GM19240 (cell line): ENCODE measurements at regions not wholly inside any gene's neighbourhood (a gene's known extent, or its start where the extent isn't known, plus 50 kb on each side); places are given as distances from the start of the nearest gene placed in this dataset.

Experiments used
- DNase-seq: peaks from one replicate; pipeline ENCODE4 v3.0.0; 2011; ENCODE audit warnings: low spot score; ENCODE audit not compliant: insufficient read length

DNA sequence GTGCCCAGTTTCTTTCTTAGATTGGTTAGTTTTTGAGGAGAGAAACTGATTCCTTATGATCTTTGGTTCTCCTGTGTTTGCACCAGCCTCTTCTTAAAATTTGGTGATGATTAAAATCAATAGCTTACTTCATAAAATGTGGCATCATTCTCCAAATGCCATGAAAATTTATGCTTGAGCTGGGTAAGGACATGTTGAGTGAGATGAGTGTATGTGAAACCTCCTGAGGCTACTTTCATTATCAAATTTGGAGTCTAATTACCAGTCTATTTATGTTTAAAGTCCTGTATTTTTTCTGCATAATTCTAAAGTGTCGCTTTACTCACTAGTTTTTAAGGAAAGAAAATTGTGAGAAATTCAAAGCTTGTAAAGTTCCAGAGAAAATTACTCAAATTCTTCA lies 102.1 kb downstream of the DIPK2A start:
- DNase-seq = no peak

DNA sequence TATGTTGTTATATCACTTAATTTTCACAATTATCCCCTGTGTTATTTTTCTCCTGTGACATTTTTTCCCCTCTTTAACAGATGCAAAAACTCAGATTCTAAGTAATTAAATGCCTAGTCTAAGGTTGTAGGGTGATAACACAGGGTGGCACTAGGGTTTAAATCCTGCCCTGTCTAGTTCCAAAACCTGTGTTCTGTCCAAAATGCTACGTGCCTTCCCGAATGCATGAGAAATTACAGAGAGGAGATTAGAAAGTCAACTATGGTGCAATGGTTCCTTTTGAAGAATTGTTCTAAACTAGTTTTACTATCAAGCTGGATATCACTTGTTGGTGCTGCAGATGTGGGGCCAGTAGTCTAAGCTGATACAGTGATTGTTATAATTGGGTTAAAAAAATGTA lies 108.0 kb downstream of the DIPK2A start:
- no peak for DNase-seq

DNA sequence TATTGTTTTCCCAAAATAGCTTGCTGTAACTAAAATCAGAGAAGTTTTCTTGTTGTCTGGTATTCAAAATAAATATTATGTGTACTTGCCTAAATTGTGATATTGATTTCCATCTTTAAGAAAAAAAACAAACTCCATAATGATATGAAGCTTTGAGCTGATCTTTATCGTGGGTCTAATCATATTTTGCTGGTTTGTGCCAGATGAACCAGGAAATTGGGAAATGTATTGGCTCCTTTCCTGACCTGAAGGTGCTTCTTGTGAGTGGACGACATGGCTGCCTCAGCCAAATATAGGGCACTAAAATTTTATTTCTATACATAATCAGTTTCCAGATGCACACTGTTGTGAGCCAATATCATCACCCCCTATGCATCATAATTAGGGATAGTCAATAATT lies 113.3 kb downstream of the DIPK2A start:
- DNase-seq = no peak

DNA sequence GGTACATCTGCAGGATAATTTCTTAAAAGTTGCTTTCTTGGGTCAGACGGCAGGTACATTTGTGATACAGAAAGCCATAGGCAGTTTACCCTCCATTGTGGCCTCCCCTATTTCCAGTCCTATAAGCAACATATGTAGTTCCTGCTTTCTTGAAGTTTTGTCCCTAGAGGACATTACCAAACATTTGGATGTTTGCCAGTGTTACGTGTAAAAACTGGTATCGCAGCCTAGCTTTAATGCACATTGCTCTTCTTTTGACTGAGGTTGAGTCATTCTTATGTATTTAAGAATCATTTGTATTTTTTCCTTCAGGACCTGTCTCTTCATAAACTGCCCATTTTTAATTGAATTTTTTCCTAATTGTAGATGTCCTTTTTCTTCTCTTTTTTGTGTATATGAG lies 114.3 kb downstream of the DIPK2A start:
- DNase-seq = no peak

DNA sequence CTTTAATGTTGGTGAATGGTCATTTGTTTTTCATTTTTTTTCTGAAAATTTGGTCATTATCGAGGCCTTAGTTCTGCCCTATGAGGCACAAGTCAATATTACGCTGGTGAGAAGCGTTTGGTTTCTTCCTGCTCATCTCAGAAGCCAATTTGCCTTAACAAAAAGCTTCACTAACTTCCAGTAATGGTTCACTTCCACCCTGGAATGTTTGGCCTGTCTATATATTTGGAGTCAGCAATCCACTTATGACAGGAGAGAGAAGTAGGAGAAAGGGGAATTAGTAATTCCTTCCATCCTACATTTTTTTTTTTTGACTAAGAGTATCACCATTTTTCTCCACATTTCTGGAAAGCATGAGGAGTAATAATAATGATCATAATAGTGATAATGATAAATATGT lies 124.4 kb downstream of the DIPK2A start:
- no peak for DNase-seq

DNA sequence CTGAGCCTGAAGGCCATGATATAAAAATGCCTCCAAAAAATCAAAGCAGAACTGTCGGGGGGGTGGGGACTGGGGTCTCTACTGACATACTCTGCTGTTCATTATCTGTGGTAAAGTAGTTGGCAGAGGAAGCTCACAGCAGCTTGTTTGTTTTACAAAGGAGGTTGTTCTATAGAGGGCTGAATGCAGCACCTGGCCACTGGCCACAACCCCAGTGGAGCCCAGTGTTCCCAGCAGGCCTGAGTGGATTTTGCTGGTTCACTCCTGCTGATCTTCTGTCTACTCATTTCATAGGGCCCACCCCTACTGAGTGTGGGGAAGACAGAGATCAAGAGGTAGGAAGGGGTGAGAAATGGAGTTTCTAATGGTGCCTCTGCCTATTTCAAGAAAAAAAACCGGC lies 125.5 kb downstream of the DIPK2A start:
- DNase-seq = no peak

DNA sequence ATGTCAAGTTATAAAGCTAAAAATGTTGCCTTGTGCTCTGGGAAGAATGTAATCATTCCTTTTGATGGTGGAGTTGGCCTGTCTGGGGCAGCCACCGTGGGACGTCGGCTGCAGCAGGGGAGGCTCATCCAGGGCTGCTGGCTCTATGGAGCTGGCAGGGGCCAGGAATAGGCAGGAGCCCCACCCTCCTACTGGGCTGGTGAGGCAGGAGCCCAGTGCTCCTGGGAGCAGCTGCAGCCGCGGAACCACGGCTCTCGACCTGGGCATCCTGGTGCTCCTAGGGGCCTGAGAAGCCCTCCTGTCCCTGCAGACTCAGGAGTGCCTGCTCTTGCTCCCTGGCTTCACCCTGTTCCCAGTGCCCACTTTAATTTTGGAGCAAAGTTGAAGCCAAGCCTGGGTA lies 127.1 kb downstream of the DIPK2A start:
- DNase-seq = no peak

DNA sequence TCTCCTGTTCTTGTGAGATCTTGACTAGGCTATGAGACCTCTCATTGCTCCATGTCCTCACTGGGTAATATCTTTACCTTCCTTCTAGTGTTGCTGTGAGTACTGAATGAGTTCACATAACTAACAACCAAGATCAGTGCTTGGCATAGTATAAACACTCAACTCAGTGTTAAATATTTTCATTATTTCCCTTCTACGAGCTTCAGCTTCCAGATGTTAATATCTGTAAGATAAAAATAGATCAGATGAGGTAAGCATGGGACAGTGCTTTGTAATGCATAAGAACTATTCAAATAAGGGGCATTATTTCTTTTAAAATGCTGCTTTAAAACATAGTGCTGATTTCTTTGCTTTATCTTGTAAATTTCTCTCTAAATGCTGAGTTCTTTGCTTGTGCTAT lies 130.8 kb downstream of the DIPK2A start:
- no peak for DNase-seq

DNA sequence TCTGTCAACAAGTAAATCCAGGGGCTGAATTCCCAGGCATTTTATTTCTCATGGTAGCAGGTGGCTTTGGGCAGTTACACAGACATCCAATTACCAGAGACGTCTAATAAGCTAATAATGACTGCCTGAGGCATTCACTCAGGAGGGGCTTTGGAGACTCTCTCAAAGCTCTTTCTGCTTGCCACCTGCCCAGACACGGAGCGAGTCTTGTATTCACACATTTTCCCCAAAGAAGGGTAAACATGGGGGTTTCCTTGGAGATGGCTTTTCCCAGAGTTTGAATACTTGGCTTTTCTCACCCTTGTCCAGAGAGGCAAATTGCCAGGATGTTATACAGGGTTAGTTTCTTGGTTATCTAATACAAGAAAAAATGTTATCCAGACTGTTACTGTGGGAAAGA lies 132.6 kb downstream of the DIPK2A start:
- no peak for DNase-seq

DNA sequence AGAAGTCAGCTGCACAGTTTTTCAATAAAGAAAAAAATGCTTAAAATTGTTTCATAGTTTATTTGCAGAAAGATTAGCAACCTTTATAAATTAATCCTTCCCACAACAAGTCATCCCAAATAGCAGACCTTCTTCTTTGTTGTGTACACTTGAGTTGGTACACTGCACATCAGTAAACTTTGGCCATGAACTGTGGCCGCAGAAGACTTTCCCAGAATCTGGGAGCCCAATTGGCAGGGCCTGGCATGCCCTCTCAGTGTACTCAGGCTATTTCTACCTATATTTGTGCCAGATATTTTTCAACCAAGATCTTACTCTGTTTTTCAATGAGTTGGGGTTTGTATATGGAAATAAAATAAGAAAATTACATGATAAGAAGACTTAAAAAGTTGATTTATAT lies 133.1 kb downstream of the DIPK2A start:
- DNase-seq = no peak

DNA sequence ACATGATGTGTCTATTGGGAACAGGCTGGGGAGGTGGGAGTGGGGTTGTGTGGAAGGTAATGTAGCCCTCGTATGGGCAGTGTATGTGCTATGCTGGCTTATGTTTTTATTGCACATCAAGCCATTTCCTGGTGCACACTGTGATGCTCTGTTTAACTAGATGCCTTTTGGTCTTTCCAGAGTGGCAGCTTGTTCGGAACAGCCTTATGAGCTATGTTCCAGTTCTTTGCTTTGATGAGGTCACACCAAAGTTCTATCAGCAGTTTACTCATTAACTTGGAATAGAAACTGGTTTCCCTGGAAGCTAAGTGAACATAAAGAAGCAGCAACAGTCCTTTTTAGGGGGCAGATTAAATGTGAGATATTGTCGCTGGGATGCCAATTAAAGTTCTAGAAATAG lies 133.9 kb downstream of the DIPK2A start:
- DNase-seq = no peak

DNA sequence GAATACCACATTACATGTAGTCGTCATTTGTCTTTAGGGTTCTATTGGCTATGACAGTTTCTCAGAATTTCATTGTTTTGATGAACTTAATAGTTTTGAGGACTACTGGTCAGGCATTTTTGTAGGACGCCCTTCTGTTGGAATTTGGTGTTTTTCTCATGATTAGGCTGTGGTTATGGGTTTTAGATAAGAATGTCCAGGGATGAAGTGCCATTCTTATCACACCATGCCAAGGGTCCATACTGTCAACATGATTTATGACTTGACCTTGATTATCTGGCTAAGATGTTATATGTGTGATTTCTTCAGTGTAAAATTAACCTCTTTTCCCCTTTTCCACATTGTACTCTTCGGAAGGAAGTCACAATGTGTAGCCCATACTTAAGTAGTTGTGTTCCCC lies 135.3 kb downstream of the DIPK2A start:
- no peak for DNase-seq

DNA sequence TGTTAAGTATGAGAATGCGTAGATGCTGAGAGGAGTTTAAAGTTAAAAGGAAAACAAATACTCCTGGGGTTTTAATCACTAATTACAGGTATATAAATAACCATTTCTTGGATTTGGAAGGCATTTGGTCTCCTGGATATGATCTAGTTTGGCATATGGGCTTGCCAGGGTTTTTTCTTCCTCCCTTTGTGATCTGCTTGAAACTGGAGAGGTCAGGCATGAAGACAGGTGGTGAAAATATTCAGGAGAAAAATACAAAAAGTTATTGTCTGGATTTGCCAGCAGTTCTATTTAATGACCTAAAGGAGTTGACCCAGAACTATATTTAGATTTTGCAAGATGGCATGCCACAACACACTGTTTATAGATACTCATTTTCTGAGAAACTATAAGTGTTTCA lies 136.3 kb downstream of the DIPK2A start:
- no peak for DNase-seq

DNA sequence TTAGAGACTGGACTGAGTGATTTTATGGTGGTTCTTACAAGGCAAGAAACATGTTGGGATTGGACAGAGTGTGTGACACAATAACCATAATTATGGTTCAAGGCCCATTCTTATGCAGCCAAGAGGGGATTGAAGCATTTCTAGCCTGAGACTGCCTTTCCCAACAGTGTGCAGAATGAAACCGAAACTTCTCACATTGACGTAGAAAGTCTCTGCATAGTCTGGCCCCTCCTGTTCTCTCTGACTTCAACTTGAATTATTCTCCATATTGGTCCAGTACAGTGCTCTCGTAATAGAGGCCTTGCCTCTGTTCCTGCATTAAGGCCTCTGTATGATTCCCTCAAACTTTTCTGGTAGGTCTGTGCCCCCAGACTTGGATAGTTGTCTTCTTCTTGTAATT lies 138.3 kb downstream of the DIPK2A start:
- DNase-seq = no peak

DNA sequence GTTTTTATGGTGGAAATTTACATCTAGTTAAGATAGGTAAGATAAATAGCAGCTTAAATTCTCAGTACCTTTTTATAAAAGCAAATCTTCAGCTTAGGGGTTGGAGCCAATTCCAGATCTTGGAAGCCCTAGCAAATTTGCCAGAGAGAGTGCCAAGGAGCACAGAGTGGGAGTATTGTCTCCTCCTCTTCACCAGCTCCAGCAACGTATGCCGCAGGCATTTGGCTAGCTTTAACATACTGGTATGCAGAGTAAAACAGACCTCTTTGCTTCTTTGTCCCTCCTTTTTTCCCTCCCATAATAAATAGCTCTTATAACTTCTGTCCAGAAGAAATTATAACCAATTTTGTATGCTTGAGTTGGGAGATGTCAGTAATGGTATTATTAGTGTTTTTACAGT lies 140.4 kb downstream of the DIPK2A start:
- DNase-seq = no peak

DNA sequence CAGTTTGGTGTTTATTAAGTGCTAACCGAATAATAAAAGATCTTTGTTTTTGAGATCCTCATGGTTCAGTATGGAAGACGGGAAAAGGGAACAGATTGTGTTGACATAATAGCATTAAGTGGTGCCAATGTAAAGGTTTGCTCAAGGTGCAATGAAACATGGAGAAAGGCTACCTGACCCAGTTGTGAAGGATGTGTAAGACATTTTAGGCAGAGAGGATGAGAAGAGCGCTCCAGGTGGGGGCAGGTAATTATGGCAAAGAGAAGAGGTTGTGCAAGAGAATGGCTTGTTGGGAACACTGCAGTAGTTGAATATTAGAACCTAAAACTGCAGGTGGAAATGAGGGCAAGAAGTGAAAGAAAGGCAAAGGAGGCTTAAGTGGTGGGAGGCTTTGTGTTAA lies 140.8 kb downstream of the DIPK2A start:
- DNase-seq = no peak

DNA sequence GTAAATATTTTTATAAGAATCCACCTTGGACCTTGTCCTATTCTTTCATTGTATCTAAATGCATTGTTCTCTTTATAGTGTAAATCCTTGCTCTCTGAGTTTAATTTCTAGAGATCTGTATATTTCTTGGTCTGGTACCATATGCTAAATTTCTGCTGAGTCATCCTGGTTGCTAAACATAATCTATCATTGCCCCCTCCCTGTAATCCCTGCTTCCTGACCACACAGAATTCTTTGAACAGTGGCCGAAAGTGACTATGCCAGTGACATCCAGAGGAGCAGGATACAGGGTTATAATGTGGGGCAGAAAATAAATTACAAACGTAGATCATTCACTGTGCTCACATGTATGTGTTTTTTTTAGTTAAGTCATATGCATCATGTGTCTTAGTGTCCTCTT lies 143.1 kb downstream of the DIPK2A start:
- no peak for DNase-seq

DNA sequence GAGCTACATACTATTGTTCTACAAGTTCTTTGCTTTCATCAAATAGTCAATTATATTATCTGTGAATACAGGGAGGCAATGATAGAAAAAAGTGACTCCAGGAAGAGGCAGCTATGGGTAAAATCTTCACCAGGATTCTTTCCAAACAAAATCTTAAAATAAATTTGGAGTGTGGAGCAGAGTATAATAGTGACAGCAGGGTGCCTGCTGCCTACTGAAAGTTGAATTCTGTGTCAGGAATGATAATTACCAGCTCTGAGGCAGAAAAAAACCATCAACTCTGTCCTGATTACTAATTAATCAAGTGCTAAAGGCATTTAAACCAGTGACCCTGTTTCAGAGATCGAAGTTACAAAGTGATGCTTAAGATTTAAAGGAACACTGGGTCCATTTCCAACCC lies 148.0 kb downstream of the DIPK2A start:
- no peak for DNase-seq

DNA sequence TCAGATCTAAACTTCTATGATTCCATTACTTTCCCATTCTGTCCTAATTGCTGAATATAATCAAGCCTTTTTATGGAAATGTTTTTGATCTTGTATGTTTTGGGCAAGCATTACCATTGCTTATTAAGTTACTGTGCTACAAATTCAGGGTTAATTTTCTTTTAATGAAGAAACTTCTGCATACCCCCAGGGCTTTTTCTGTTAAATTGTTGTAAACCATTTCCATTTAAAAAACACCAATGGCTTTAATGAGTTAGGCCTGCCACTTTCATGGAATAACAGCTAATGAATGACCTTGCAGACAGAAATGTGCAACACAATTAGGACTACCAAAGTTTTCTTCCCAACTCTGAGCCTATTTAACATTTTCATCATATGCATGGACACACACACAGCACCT lies 150.0 kb downstream of the DIPK2A start:
- DNase-seq = no peak

DNA sequence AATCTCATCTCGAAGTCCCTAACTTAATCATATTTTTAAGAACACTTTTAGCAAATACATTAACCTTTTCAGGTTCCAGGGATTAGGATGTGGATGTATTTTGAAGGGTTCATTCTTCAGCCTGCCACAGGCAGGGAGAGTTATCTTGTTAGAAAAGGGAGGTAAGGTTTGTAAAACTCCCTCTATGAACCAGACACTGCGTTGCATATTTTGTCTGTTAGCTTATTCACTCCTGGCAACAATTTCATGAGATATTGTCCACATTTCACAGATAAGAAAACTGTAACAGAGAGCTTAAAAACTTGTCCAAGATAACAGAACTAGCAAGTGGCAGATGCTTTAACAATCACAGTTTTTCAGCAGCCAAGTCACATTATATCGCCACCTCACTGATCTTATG lies 155.4 kb downstream of the DIPK2A start:
- DNase-seq = no peak

DNA sequence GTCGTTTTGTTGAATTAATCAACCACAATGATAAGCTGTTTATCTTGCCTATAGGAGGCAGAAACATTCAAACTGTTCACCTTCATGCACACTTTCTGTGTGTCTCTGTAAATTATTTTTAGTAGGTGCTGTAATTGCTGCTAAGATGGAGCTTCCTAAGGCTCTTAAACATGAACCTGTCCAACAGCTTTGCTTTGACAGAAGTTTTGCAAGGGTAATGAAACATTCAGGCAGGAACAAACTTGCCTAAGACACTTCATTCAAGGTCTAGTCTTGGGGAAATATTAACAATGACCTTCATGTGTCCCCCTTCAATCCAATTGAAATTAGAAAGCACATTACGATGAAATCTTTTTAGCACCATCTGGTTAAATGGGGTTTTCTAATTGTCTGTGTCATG lies 156.1 kb downstream of the DIPK2A start:
- DNase-seq = no peak

DNA sequence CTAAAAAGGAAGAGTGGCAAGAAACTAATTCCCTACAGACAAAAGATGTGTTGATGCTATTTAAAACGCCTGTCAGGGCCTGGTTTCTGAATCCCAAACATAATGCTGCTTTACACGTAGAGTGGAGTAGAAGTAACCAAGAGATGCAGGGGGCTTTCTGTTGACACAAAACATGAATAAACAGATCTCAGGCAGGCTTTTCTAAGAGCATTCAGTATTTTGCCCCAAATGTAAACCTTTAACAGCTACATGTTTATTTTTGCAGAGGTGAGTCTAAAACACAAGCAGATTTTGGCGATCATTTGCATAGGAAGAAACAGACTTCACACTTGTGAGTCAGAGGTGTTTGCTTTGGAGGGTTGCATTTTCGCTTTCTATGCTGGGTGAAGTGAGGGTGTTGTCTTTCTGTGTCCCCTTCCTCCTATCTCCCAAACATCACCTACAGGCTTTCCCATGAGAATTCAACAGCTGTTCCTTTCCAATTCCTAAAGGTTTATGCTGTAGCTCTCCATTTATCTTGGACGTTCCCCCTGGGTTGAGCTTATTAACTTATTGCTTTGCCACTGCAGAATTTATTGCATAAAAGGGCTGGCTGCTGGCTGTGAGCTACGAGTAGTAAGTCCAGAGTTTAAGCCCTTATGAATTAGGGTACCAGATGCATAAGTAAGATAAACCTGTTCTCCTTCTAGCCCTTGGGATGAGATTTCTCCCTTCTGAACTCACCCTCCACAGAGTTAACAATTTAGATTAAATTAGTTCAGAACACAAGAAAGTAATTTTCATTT lies 156.7 kb downstream of the DIPK2A start:
- peak; percentile 25 for DNase-seq

DNA sequence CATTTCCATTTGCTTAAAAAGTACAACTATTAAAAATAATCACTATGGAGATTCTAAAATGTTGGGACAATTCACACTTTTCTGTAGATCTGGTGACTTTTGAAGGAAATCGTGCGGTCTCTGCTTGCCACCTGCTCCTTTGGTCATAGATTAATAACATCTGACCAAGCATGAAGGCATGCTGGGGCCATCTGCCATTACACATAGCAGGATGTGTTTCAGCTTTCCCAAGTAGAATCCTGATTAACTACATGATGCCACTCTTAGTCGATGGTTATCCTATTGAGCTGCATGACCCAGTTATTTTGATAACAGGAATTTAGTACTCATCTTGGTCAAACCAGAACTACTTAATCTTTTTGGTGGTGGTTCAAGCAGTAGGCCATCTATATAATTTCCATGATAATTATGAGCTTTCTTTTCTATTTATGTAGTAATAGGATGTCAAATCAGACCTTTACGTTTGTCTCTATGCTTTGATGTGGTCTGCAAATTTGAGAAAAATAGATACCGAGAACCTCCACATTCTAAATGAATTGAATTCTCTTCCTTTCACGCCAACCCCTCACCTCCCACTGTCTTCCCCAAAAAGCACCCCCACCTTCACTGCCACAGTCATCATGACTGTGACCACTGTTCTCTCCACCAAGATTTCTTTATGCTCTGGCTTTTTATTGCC lies 158.1 kb downstream of the DIPK2A start:
- DNase-seq = no peak
